H9 (cell line): ENCODE measurements at regions not wholly inside any gene's neighbourhood (a gene's known extent, or its start where the extent isn't known, plus 50 kb on each side); places are given as distances from the start of the nearest gene placed in this dataset.

Source experiments
- DNase-seq: peaks from one replicate; pipeline ENCODE4 v3.0.0-alpha.2; 2017
- H2AFZ ChIP-seq: one replicate; pipeline ENCODE4 v1.6.1; 2013; ENCODE audit warnings: mild to moderate bottlenecking, low read length, control low read depth, moderate library complexity
- H2AK5ac ChIP-seq: 2 replicates; pipeline ENCODE4 v1.6.1; 2013; ENCODE audit warnings: low read length, control low read depth, mixed read lengths; ENCODE audit not compliant: insufficient read length
- H2BK120ac ChIP-seq: one replicate; pipeline ENCODE4 v1.6.1; 2013; ENCODE audit warnings: low read depth, mild to moderate bottlenecking, low read length, control low read depth, inconsistent platforms; ENCODE audit not compliant: poor library complexity, severe bottlenecking
- H2BK12ac ChIP-seq: 2 replicates; pipeline ENCODE4 v1.6.1; 2013; ENCODE audit warnings: low read length, control low read depth, mixed read lengths, low read depth; ENCODE audit not compliant: insufficient read length
- H2BK15ac ChIP-seq: 2 replicates; pipeline ENCODE4 v1.6.1; 2013; ENCODE audit warnings: low read depth, low read length, control low read depth
- H2BK20ac ChIP-seq: one replicate; pipeline ENCODE4 v1.6.1; 2013; ENCODE audit warnings: low read depth, mild to moderate bottlenecking, low read length, control low read depth, inconsistent platforms; ENCODE audit not compliant: poor library complexity, severe bottlenecking
- H2BK5ac ChIP-seq: 2 replicates; pipeline ENCODE4 v1.6.1; 2013; ENCODE audit warnings: low read length, control low read depth, mixed read lengths; ENCODE audit not compliant: insufficient read length
- H3K14ac ChIP-seq: 2 replicates; pipeline ENCODE4 v1.6.1; 2013; ENCODE audit warnings: low read length, control low read depth; ENCODE audit not compliant: insufficient read depth
- H3K18ac ChIP-seq: 2 replicates; pipeline ENCODE4 v1.6.1; 2013; ENCODE audit warnings: low read depth, mild to moderate bottlenecking, mixed read lengths, low read length, control low read depth; ENCODE audit not compliant: insufficient read length
- H3K23ac ChIP-seq: 2 replicates; pipeline ENCODE4 v1.6.1; 2013; ENCODE audit warnings: low read length, control low read depth, mixed read lengths, low read depth; ENCODE audit not compliant: insufficient read length
- H3K23me2 ChIP-seq: 2 replicates; pipeline ENCODE4 v1.6.1; 2013; ENCODE audit warnings: low read depth, mild to moderate bottlenecking, mixed read lengths, low read length, control low read depth; ENCODE audit not compliant: insufficient read length, poor library complexity, severe bottlenecking
- H3K27ac ChIP-seq: 2 replicates; pipeline ENCODE4 v1.5.1; 2013; ENCODE audit warnings: low read length, control low read depth, mixed read lengths, low read depth; ENCODE audit not compliant: insufficient read length
- H3K27me3 ChIP-seq: 2 replicates; pipeline ENCODE4 v1.6.1; 2013; ENCODE audit warnings: low read length, control low read depth, inconsistent platforms; ENCODE audit not compliant: insufficient read depth
- H3K4ac ChIP-seq: 2 replicates; pipeline ENCODE4 v1.6.1; 2013; ENCODE audit warnings: low read depth, mild to moderate bottlenecking, control low read depth, inconsistent platforms, low read length, moderate library complexity
- H3K4me1 ChIP-seq: 2 replicates; pipeline ENCODE4 v1.6.1; 2013; ENCODE audit warnings: low read length, control low read depth, inconsistent platforms; ENCODE audit not compliant: insufficient read depth
- H3K4me2 ChIP-seq: 2 replicates; pipeline ENCODE4 v1.6.1; 2013; ENCODE audit warnings: low read length, control low read depth, mixed read lengths; ENCODE audit not compliant: insufficient read length, insufficient read depth
- H3K56ac ChIP-seq: 2 replicates; pipeline ENCODE4 v1.6.1; 2013; ENCODE audit warnings: low read depth, mild to moderate bottlenecking, mixed read lengths, low read length, control low read depth; ENCODE audit not compliant: insufficient read length
- H3K79me1 ChIP-seq: 2 replicates; pipeline ENCODE4 v1.6.1; 2013; ENCODE audit warnings: low read depth, mild to moderate bottlenecking, moderate library complexity, low read length, control low read depth, inconsistent platforms; ENCODE audit not compliant: insufficient read depth, poor library complexity, severe bottlenecking
- H3K79me2 ChIP-seq: 2 replicates; pipeline ENCODE4 v1.6.1; 2013; ENCODE audit warnings: low read length, control low read depth, inconsistent platforms; ENCODE audit not compliant: insufficient read depth
- H3K9ac ChIP-seq: 2 replicates; pipeline ENCODE4 v1.6.1; 2013; ENCODE audit warnings: low read length, control low read depth, mixed read lengths; ENCODE audit not compliant: insufficient read length; ENCODE audit errors: extremely low read depth
- H3K9me3 ChIP-seq: one replicate; pipeline ENCODE4 v1.6.1; 2013; ENCODE audit warnings: low read depth, low read length, inconsistent platforms; ENCODE audit not compliant: control insufficient read depth
- H3T11ph ChIP-seq: one replicate; pipeline ENCODE4 v1.6.1; 2013; ENCODE audit warnings: mild to moderate bottlenecking, low read length, control low read depth, inconsistent platforms
- H4K20me1 ChIP-seq: one replicate; pipeline ENCODE4 v1.6.1; 2013; ENCODE audit not compliant: control insufficient read depth, insufficient read length, insufficient read depth
- H4K5ac ChIP-seq: 2 replicates; pipeline ENCODE4 v1.6.1; 2013; ENCODE audit warnings: low read depth, mild to moderate bottlenecking, mixed read lengths, low read length, control low read depth; ENCODE audit not compliant: insufficient read length
- H4K8ac ChIP-seq: replicated peaks from 2 replicates; pipeline ENCODE4 v1.6.1; 2013; ENCODE audit warnings: low read length, control low read depth, mixed read lengths, low read depth; ENCODE audit not compliant: insufficient read length
- H4K91ac ChIP-seq: 2 replicates; pipeline ENCODE4 v1.6.1; 2013; ENCODE audit warnings: low read depth, mild to moderate bottlenecking, moderate library complexity, mixed read lengths, low read length, control low read depth; ENCODE audit not compliant: insufficient read length
- H3K27ac Mint-ChIP-seq, 3 experiments: 2 replicates in 2 of 3; 3 replicates in 1 of 3; pipeline ENCODE4 v1.8.0; 2020 to 2021; ENCODE audit warnings: mixed read lengths in 3 of 3, mild to moderate bottlenecking in 1 of 3, moderate library complexity in 1 of 3
- H3K27me3 Mint-ChIP-seq: 2 replicates; pipeline ENCODE4 v1.8.0; 2021; ENCODE audit warnings: low read depth, mild to moderate bottlenecking, moderate library complexity, mixed read lengths
- H3K36me3 Mint-ChIP-seq, 3 experiments: 2 replicates in 2 of 3; 3 replicates in 1 of 3; pipeline ENCODE4 v1.8.0; 2020 to 2021; ENCODE audit warnings: low read depth in 3 of 3, mixed read lengths in 3 of 3; ENCODE audit not compliant: insufficient read depth in 1 of 3
- H3K4me1 Mint-ChIP-seq, 2 experiments: 2 replicates each; pipeline ENCODE4 v1.8.0; 2020; ENCODE audit warnings: mixed read lengths in 2 of 2
- H3K4me3 Mint-ChIP-seq, 2 experiments: 2 replicates in 1 of 2; 3 replicates in 1 of 2; pipeline ENCODE4 v1.8.0; 2020 to 2021; ENCODE audit warnings: mild to moderate bottlenecking in 2 of 2, mixed read lengths in 2 of 2, moderate library complexity in 1 of 2
- H3K9me3 Mint-ChIP-seq, 2 experiments: 2 replicates in 1 of 2; 3 replicates in 1 of 2; pipeline ENCODE4 v1.8.0; 2020; ENCODE audit warnings: mild to moderate bottlenecking in 2 of 2, mixed read lengths in 2 of 2, moderate library complexity in 1 of 2
- WGBS: extraction: QIAGEN DNeasy Blood & Tissue Kit; methylation state at CpG from one replicate; pipeline ENCODE4 v1.1.7; 2013; ENCODE audit warnings: missing lambda C conversion rate, low lambda C conversion rate, mixed read lengths; ENCODE audit not compliant: insufficient read length; ENCODE audit errors: extremely low coverage; 5-methylcytosine and 5-hydroxymethylcytosine counted together
- TF ChIP-seq, protein P1 (sequence below): fragments of 200-600 bp; sonication (generic); conservative IDR thresholded peaks from 3 replicates; pipeline ENCODE4 v1.8.0; 2021; ENCODE audit warnings: antibody characterized with exemption, mild to moderate bottlenecking

DNA sequence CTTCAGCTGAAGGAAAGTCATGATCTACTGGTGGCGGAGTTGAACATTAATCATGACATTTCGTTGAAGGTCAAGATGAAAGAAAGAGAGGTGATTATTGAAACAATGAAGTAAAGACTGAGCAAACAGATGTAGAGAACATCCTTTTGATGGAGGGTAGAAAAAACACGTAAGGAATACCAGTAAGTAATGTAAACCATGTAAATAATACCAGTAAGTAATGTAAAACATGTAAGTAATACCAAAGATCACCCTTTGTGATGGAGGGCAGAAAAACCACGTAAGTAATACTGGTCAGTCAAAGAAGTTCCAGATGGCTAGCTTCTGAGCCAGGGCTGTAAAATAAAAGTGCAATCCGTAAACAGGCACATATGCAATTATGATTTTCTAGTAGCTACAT is 1387.7 kb downstream of the SUCLG1 start:
- Histone ChIP-seq H3K27ac (no peak overlapping the region), H2BK15ac (no peak overlapping the region), H4K20me1 (no peaks in the 10 kb centered on the region), H3K9ac (no peak overlapping the region), H2BK20ac (no peak overlapping the region), H3K9me3 (no peaks in the 10 kb centered on the region), H3K4me2 (no peak overlapping the region), H2AK5ac (no peak overlapping the region), H3K79me1 (no peaks in the 10 kb centered on the region), H3K23me2 (no peaks in the 10 kb centered on the region), H3K27me3 (no peaks in the 10 kb centered on the region), H2AFZ (no peak overlapping the region), H3K14ac (no peak overlapping the region), H2BK120ac (no peak overlapping the region), H4K5ac (no peak overlapping the region), H4K8ac (no peak overlapping the region), H3K18ac (no peak overlapping the region), H3T11ph (no peak overlapping the region), H3K23ac (no peak overlapping the region), H4K91ac (no peak overlapping the region), H3K56ac (no peak overlapping the region), H3K4ac (no peak overlapping the region), H2BK12ac (no peak overlapping the region), H3K79me2 (no peaks in the 10 kb centered on the region), H3K4me1 (no peaks in the 10 kb centered on the region), H2BK5ac (no peak overlapping the region)
- no peaks in the 10 kb centered on the region for H3K9me3 Mint-ChIP-seq
- H3K27me3 Mint-ChIP-seq = peaks cover 7% of the 10 kb centered on the region; the same call in 1 of the 2 replicates
- H3K4me3 Mint-ChIP-seq = no peak overlapping the region
- H3K27ac Mint-ChIP-seq = no peak overlapping the region
- no CpG with 5 or more reads among the region's 5 CpGs for WGBS
- H3K4me1 Mint-ChIP-seq = peaks cover 0 to 10% of the 10 kb centered on the region in 2 experiments; a peak in 3 of 4 replicates
- H3K36me3 Mint-ChIP-seq = no peaks in the 10 kb centered on the region
- no peak for DNase-seq
- TF ChIP-seq, protein P1, sequence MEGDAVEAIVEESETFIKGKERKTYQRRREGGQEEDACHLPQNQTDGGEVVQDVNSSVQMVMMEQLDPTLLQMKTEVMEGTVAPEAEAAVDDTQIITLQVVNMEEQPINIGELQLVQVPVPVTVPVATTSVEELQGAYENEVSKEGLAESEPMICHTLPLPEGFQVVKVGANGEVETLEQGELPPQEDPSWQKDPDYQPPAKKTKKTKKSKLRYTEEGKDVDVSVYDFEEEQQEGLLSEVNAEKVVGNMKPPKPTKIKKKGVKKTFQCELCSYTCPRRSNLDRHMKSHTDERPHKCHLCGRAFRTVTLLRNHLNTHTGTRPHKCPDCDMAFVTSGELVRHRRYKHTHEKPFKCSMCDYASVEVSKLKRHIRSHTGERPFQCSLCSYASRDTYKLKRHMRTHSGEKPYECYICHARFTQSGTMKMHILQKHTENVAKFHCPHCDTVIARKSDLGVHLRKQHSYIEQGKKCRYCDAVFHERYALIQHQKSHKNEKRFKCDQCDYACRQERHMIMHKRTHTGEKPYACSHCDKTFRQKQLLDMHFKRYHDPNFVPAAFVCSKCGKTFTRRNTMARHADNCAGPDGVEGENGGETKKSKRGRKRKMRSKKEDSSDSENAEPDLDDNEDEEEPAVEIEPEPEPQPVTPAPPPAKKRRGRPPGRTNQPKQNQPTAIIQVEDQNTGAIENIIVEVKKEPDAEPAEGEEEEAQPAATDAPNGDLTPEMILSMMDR = no peak
